ENCODE measurements at regions not wholly inside any gene's neighbourhood (a gene's known extent, or its start where the extent isn't known, plus 50 kb on each side); places are given as distances from the start of the nearest gene placed in this dataset.

DNA sequence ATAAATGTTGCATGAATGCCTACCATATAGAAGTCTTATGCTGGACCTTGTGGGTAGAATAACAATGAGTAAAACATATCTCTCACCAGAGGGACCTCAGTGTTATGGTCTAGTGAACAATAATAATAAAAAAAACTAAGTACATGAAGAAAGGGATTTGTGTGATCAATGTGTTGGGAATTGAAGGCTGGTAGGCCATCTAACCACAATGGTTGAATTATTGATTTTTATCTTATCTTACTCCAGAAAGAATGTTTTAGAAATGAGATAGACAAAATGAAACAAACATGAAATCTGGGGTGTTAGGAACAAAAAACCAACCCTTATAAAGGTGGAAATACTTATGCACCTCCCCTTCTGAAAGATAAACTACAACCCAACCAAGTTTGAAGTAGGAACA lies 243.9 kb upstream of the LRIG3 start:
- H3K4me1 ChIP-seq, result peaks cover 0 to 6% (median 0%) of the 10 kb centered on the region in 3 donors
- H3K36me3 ChIP-seq, result no peaks in the 10 kb centered on the region
- no peak overlapping the region for H3K4me3 ChIP-seq
- H3K9me3 ChIP-seq, result no peaks in the 10 kb centered on the region
- intact Hi-C loops (cut with DNase I), result no loop called here
- DNase-seq, result no peak
- no peaks in the 10 kb centered on the region for H3K27me3 ChIP-seq
- H3K27ac ChIP-seq, result no peak overlapping the region
- no peak for TF ChIP-seq POLR2A (IDR thresholded peaks at IDR 0.05)
- TF ChIP-seq, protein P1, sequence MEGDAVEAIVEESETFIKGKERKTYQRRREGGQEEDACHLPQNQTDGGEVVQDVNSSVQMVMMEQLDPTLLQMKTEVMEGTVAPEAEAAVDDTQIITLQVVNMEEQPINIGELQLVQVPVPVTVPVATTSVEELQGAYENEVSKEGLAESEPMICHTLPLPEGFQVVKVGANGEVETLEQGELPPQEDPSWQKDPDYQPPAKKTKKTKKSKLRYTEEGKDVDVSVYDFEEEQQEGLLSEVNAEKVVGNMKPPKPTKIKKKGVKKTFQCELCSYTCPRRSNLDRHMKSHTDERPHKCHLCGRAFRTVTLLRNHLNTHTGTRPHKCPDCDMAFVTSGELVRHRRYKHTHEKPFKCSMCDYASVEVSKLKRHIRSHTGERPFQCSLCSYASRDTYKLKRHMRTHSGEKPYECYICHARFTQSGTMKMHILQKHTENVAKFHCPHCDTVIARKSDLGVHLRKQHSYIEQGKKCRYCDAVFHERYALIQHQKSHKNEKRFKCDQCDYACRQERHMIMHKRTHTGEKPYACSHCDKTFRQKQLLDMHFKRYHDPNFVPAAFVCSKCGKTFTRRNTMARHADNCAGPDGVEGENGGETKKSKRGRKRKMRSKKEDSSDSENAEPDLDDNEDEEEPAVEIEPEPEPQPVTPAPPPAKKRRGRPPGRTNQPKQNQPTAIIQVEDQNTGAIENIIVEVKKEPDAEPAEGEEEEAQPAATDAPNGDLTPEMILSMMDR (IDR thresholded peaks at IDR 0.05), result no peak

DNA sequence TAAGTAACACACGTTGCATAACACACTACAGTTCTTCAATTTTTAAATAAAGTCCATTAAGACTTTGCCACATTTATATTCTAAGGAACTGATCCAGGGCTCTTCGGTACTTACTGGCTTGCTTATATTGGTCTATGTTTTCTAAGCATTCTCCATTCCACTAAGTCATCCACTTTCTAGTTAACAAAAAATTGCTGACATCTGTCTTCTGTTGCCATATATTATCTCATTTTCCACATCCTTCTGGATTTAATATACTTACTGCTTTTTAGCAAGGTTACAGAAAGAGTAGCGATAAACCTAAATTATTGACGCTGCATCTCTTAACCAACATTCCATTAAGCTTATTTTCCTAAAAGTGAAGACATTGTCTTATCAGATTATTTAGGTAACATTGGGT lies 238.4 kb upstream of the LRIG3 start:
- 88 to 97% methylated on average over 4 of the region's 4 CpGs for WGBS, 2 donors
- peaks cover 0 to 20% (median 7%) of the 10 kb centered on the region in 3 donors for H3K9me3 ChIP-seq
- H3K27ac ChIP-seq, result no peak overlapping the region
- no peaks in the 10 kb centered on the region for H3K27me3 ChIP-seq
- no peak overlapping the region for H3K4me3 ChIP-seq
- H3K4me1 ChIP-seq, result no peaks in the 10 kb centered on the region
- no peak for DNase-seq
- intact Hi-C loops (cut with DNase I), result loop anchor here (10.0 kb wide), 2 partner anchors 614 to 1174 kb away; no protein-coding TSS in a partner anchor
- no peaks in the 10 kb centered on the region for H3K36me3 ChIP-seq
- TF ChIP-seq, protein P1 (IDR thresholded peaks at IDR 0.05), result no peak
- no peak for TF ChIP-seq POLR2A (IDR thresholded peaks at IDR 0.05)

DNA sequence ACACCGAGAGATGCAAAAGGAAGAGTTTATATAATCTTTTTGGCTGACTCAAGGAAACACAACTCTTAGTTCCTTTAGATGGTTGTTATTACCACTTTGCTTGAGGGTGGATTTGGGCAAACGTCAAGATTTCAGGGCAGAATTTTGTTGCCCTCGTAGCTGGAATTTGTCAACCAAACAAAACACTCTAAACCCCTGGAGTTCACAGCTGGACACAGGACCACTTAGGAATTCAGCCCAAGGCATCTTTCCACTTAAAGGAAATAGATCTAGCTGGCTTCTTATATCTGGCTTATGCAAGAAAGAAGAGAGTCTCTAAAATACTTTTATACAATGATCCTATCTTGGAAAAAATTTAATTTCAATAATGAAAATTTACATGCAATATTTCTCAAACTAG lies 237.8 kb upstream of the LRIG3 start:
- intact Hi-C loops (cut with DNase I), result loop anchor here (10.0 kb wide), 2 partner anchors 613 to 1173 kb away; no protein-coding TSS in a partner anchor
- Histone ChIP-seq H3K4me1 (no peaks in the 10 kb centered on the region), H3K27me3 (no peaks in the 10 kb centered on the region), H3K27ac (no peak overlapping the region), H3K4me3 (no peak overlapping the region), H3K9me3 (peaks cover 0 to 20% (median 7%) of the 10 kb centered on the region in 3 donors), H3K36me3 (no peaks in the 10 kb centered on the region)
- TF ChIP-seq POLR2A (IDR thresholded peaks at IDR 0.05), result no peak
- TF ChIP-seq, protein P1 (IDR thresholded peaks at IDR 0.05), result no peak
- 62 to 73% methylated on average over 3 of the region's 3 CpGs for WGBS, 2 donors
- DNase-seq, result no peak

DNA sequence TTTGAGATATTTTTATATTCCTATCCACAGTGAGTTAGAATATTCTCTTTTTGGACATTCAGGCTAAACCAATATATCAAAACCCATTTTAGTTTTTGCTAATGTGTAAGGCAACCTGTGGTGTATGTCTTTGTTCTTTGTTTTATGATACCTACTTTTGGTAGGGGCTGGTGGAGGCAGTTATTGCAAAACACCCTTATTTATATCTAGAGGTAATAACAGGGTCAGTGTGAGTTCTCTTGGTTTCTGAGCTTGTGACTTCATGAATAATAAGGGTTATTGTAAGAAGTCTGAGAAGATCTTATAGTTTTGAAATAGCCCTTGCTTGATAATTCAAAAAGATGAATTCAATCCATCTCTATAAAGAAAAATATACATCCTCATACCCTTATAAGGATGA lies 235.1 kb upstream of the LRIG3 start:
- no peak for DNase-seq
- intact Hi-C loops (cut with DNase I), result loop anchor here (10.0 kb wide), 2 partner anchors 611 to 1171 kb away; no protein-coding TSS in a partner anchor
- Histone ChIP-seq H3K36me3 (no peaks in the 10 kb centered on the region), H3K4me3 (no peak overlapping the region), H3K9me3 (peaks cover 0 to 20% (median 7%) of the 10 kb centered on the region in 3 donors), H3K4me1 (no peaks in the 10 kb centered on the region), H3K27ac (no peak overlapping the region), H3K27me3 (no peaks in the 10 kb centered on the region)
- TF ChIP-seq, protein P1 (IDR thresholded peaks at IDR 0.05), result no peak
- TF ChIP-seq POLR2A (IDR thresholded peaks at IDR 0.05), result no peak

DNA sequence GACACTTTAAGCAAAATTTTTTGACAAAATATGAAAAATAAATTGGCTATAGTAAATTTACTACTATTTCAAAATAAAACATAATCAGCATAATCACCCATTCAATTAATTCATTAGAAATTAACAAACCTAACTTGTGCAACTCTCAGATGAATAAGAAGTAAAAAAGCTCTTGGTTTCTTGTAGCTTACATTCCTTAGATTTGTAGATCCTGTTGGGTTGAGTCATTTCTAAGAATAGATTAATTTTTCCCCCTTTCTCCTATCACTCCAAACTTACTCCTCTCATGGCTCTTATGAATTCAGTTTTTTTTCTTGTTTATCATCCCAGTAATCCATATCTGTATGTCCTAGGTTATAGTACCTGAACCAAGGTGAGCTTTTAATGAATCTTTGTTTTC lies 230.9 kb upstream of the LRIG3 start:
- H3K36me3 ChIP-seq, result no peaks in the 10 kb centered on the region
- TF ChIP-seq, protein P1 (IDR thresholded peaks at IDR 0.05), result no peak
- TF ChIP-seq POLR2A (IDR thresholded peaks at IDR 0.05), result no peak
- intact Hi-C loops (cut with DNase I), result loop anchor here (10.0 kb wide), 2 partner anchors 606 to 1166 kb away; no protein-coding TSS in a partner anchor

More for the DNA sequence above, 230.9 kb upstream of the LRIG3 start:
- no peak overlapping the region for H3K27ac ChIP-seq
- H3K9me3 ChIP-seq, result peaks cover 0 to 14% (median 7%) of the 10 kb centered on the region in 3 donors
- no peaks in the 10 kb centered on the region for H3K27me3 ChIP-seq
- no peaks in the 10 kb centered on the region for H3K4me1 ChIP-seq
- DNase-seq, result no peak
- no peak overlapping the region for H3K4me3 ChIP-seq

Data from esophagus squamous epithelium (tissue), 5 donors.